Esophagus muscularis mucosa (tissue), 4 donors: ENCODE measurements at regions not wholly inside any gene's neighbourhood (a gene's known extent, or its start where the extent isn't known, plus 50 kb on each side); places are given as distances from the start of the nearest gene placed in this dataset.

ENCODE experiments used
- CTCF ChIP-seq, 3 experiments: fragments of 200-600 bp in 2 of 3; fragments of 450-650 bp in 1 of 3; sonication (generic) in 2 of 3; IDR thresholded peaks; one replicate each; pipeline ENCODE4 v1.5.1; 2017 to 2019; ENCODE audit warnings: antibody characterized with exemption in 3 of 3, mild to moderate bottlenecking in 2 of 3, moderate library complexity in 1 of 3
- EP300 ChIP-seq: sonication (generic); formaldehyde crosslinking; IDR thresholded peaks from one replicate; pipeline ENCODE4 v1.6.1; 2017; ENCODE audit warnings: antibody characterized with exemption
- POLR2A ChIP-seq: fragments of 450-650 bp; IDR thresholded peaks from one replicate; pipeline ENCODE4 v1.6.1; 2017; ENCODE audit warnings: antibody characterized with exemption, moderate library complexity, mild to moderate bottlenecking, low read depth

DNA sequence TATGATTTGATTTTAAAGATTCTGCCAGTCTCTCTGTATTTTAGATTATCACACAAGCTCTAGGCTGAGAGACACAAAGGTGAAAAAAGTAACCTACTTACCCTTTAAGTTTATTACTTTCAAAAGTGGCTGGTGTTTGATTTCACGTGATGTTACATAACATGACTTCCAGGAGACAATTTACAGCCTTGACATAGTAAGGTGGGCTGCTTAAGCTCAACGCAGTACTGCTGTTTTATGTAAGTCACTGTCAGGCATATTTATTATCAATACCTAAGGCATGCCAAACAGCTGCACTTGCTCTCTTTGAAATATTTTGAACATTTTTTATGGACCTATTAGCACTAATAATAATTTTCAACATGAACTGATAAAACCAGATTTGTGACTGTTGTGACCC lies 451.5 kb upstream of the FAM241A start:
- no peak for TF ChIP-seq CTCF (IDR thresholded peaks at IDR 0.05)
- no peak for TF ChIP-seq POLR2A
- TF ChIP-seq EP300, result no peak
